Right ventricle myocardium inferior (tissue), 1 donor: ENCODE measurements at regions not wholly inside any gene's neighbourhood (a gene's known extent, or its start where the extent isn't known, plus 50 kb on each side); places are given as distances from the start of the nearest gene placed in this dataset.
"Not testable (repeated sequence)": the region's sequence is repeated elsewhere in the genome, so short reads cannot be mapped to it uniquely, and the experiment has no call there.

Source experiments
- ATAC-seq: fragments of 200-7000 bp; cut with Tn5 transposase; one replicate; pipeline ENCODE4 v1.9.1; 2020; ENCODE audit warnings: mild to moderate bottlenecking, moderate library complexity
- DNase-seq: peaks from one replicate; pipeline ENCODE4 v3.0.0; 2021; ENCODE audit errors: missing footprints
- intact Hi-C: fragments of 100-400 bp; cut with DNase I; formaldehyde crosslinking; loops from one replicate; pipeline ENCODE4 v1.11.0; 2022
- donor health status: DM: no; HTN: yes; CAD: no; lungs with severe emphysema.

DNA sequence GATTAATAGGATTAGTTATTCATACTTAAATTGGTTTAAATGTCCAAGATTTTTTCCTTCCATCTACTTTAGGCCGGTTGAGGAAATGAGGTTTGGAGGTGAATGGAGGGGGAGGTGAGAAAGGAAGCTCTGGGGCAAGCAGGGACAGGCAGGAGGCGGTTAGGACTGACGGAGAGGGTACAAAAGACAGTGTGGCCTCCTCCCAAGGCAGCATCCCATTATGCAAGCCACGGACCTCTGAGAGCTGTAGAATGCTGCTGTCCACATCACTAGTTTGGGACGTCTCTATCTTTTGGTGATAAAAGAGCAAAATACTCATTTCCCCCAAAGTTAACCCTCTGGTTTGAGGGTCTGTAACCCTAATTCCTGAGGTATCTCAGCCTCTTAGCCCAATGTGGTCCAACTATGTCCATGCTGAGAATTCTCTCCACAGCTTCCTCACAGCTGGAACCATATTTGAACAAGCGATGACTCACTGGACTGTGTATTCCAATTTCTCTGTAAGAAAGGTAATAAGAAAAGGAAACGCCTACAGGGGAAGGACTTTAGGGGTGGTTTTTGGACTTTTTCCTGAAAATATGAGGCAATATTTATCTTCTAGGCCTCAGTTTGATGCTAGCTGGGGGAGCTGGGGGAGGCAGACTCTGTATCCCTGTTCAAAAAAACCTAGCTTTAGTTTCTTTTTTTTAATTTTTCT, 172.2 kb downstream of the TFAP2B start:
- intact Hi-C loops, result no loop called here
- DNase-seq, result no peak
- ATAC-seq, result no peak

DNA sequence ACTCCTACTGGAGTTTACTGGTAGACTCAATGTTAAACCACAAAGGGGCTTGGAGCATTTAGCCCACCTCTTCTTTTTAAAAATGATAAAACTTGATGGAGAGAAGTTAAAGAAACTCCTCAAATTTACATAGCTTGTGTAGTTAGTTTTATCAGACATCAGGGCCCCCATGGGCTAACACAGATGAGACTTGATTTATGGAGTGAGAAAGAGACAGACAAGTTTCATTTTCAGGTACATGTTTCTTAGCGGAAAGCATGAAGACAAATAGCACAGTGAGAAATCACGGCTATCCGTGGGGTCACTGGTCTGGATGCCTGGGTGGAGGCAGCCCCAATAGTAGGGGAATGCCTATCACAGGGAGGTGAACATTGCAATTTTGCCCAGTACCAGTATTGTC, 173.6 kb downstream of the TFAP2B start:
- no peak for ATAC-seq
- DNase-seq, result no peak
- intact Hi-C loops, result no loop called here

DNA sequence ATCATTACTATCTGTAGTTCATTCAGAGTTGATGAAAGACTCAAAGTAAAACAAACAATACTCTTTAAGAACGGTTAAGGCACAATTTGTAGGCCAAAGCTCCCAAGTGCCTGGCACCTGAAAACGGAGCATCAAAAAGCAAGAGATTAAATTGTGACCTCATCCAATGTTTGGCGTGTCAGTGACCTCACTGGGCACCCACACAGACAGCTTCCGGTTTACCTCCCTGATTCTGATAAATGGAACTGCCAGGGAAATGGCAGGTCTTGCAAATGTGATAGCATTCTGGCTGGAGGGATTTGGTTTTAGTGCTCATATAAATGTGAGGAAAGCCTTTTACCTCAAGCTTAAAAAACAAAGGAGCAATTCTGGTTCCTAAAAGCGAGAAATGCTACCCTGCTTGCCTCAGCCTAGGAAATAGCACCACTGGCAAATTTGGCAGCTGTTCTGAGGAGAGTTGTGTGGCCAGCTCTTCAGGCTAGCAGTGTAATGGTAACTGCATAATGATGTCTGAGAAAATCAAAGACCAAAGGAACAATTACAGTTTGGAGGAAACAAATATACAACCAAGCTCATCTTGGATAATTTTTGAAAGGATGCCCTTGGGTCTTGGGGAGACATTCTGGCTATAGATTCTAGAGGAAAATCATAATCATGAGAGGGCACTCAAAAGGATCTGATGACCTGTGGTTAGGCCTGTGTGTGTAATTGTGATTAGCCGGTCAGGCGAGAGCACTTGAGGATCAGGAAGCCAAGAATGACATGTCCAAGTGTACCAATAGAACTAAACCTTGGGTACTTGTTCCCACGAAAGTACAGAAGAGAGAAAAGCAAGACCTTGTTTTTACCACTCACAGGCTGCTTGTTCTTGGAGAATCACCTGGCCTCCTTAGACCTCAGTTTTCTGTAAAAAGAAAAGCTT, 174.3 kb downstream of the TFAP2B start:
- DNase-seq (no peak), ATAC-seq (no peak)
- intact Hi-C loops, result no loop called here

DNA sequence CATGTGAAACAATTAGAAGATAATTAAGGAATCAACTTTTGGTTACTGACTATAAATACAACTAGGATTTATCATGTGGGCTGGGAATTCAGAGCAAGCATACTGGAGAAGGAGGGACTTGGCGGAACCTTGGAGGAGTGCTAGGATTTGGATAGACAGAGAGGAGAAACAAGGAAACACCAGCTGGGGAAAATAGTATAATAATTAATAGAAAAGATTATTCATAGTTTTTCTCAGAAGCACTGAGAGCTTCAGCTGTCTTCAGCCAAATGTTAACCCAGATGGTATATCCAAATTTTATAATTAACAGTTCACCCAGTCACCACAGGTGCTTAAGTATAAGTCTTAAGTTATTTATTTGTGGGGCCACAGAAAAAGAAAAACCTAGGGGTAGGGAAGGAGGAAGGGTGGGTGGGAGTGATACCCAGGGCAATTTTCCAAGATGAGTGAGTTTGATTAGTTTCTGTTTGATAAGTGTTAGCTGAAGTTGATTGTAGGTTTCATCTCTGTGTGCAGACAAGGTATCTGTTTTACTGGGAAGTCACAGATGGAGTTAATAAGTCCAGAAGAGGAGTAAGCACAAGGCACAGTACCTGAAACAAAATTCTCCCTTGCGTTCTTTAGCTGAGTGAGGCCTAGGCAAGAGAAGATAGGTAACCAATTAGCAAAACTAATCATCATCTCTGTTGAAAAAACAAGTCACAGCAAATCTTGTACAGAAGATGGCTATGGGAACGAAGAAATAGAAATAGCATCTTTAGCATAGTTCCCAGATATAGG, 175.5 kb downstream of the TFAP2B start:
- no peak for ATAC-seq
- DNase-seq, result no peak
- intact Hi-C loops, result no loop called here

DNA sequence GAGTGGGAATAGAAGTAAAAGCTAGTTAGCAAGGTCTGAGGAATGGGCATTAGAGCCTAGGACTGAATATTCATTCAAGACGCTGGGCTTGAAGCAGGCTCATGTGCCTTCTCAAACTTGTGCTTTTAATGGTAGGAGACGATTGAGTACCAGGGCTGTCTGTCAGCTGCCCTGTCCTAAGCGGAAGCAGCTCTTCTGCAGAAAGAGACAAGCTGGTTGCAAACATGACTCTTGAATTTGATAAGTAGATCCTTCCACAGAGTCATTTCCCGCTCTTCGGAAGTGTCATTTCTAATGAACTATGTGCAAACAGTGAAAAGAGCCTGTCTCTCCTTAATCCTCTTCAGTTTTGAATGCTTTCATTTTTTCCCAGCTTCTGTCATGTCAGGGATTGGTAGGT, 176.4 kb downstream of the TFAP2B start:
- no peak for ATAC-seq
- intact Hi-C loops, result no loop called here

DNA sequence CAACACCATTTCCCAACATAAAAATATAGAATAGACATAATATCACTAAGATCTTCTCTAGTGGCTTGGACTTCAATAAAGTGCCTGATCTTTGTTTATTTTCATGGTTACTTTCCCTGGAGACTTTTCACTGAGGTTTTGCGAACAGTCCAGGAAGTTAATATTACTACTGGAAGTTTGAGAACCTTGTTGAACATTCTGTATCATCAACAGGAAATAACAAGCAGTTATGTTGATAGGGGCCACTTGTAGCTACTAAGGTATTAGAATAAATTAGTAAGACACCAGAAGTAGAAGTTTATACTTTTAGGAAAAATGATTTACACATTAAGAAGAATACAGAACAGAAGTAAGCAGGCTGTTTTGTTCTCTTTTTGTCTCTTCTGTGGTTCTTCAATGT, 180.2 kb downstream of the TFAP2B start:
- DNase-seq, result no peak
- intact Hi-C loops, result no loop called here
- no peak for ATAC-seq

More for the DNA sequence above, 176.4 kb downstream of the TFAP2B start:
- no peak for DNase-seq

DNA sequence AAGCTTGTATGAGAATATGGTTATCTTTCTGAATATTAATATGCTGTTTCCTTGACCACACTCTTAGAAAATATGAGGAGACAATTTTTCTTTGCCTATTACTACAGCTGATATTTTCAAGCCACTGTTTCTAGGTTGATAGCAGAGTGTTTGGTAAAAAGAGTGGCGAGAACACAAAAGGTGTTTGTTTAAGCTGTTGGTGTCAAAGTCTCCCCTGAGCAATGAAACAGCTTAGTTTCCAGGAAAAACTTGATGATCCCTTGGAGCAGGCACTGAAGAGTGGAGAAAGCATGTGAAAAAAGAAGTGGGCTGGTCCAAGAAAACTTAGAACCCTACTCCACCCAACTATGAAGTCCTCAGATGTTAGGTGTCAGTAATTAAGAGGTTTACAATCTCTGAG, 182.7 kb downstream of the TFAP2B start:
- no peak for DNase-seq
- intact Hi-C loops, result no loop called here
- no peak for ATAC-seq

DNA sequence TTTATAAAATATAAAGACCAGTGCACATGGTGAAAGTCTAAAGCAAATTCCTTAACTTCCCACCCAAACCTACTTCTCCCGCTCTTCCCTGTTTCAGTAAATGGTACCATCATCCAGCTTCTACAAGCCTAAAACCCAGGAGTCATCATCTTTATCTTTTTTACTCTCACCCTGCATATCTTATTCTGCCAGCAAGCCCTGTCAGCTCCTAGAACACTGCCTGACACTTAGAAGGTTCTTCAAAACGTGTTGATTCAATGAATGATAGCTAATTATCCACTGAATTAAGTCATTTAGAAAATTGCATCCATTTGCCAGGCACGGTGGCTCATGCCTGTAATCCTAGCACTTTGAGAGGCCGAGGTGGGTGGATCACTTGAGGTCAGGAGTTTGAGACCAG, 185.7 kb downstream of the TFAP2B start:
- ATAC-seq, result no peak
- intact Hi-C loops, result no loop called here
- DNase-seq, result no peak

DNA sequence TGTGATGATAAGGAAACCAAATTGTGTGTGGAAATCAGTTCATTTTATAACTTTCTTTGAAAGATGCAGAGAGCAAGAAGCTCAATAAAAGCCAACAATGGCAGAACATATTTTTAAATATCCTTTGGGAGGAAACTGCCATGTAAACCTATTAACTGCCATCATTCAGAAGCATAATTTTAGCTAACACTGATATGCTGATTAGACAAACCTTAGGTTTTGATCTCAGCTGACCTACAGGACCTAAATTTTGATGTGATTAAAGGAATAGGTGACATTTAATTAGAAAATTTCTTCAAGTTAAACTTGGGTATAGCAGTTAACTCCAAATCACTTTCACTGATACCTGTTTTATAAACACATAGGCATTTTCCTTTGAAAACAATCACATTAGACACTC, 187.1 kb downstream of the TFAP2B start:
- no peak for DNase-seq
- no peak for ATAC-seq
- intact Hi-C loops, result no loop called here

DNA sequence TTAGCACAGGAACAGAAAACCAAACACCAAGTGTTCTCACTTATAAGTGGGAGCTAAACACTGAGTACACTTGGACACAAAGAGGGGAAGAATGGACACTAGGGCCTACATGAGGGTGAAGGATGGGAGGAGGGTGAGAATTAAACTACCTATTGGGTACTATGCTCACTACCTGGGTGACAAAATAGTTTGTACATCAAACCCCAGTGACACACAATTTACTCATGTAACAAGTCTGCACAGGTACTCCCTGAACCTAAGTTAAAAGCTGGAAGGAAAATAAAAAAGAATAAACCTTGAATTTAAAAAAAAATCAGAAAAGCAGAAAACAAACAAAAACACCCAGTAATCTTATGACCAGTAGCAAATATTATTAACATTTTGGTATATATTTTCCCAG, 188.6 kb downstream of the TFAP2B start:
- ATAC-seq, result no peak
- intact Hi-C loops, result no loop called here
- DNase-seq, result no peak

DNA sequence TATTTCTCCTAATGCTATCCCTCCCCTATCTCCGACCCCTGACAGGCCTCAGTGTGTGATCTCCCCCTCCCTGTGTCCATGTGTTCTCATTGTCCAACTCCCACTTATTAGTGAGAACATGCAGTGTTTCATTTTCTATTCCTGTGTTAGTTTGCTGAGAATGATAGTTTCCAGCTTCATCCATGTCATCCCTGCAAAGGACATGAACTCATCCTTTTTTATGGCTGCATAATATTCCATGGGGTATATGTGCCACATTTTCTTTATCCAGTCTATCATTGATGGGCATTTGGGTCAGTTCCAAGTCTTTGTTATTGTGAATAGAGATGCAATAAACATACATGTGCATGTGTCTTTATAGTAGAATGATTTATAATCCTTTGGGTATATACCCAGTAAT, 190.0 kb downstream of the TFAP2B start:
- DNase-seq, ATAC-seq, intact Hi-C loops: not testable (repeated sequence)

DNA sequence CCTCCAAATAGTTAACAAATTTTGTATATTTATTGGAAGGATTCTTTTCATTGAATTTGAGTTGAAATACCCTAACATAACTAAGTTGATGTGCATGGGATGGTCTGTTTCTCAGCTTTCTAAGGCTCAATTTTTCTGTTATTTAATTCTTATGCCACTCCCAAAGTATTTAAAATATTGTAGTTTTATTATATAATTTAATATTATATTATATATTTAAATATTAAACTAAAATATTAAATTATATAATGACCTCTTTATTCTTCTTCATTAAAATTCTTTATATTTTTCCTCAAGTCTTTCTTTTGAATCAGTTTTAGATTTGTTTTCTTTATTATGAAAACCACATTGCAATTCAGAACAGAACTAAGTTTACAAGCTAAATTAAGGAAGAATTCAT, 194.7 kb downstream of the TFAP2B start:
- intact Hi-C loops, result no loop called here

DNA sequence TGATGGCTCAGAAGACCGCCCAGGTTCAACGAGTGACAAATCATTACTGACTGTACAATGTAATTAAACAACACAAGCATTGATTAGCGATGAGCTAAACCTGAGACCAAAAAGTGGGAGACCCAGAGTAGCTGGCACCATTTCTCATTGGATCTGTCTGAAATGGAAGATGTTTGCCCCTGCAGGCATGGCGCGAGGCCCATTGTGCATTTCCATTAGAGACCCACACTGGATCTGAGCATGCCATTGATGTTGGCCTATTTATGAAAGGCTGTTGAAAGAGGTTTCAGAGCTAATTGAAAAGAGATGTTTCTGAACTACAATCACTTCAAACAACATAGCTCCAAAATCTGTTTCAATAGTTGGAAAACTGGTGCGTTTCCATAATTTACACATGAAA, 196.7 kb downstream of the TFAP2B start:
- ATAC-seq (no peak), DNase-seq (no peak)
- intact Hi-C loops, result no loop called here

More for the DNA sequence above, 194.7 kb downstream of the TFAP2B start:
- DNase-seq (no peak), ATAC-seq (no peak)

DNA sequence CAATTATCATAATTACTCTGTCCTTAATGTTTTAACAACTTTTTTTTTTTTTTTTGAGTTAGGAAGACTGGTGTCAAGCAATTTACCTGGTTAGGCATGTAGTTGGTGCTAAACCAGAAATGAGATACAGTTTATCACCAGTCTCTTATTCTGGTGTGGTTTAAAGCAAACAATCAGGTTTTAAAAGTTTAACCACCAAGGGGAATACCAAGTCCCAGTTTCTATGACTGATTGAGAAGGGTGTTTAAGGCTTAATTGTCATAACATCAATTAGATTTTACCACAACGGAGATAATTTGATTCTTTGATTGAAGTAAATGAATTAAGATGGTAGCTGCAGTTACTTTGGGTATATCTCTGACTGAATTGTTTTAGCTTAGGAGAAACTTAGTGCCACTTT, 197.8 kb downstream of the TFAP2B start:
- no peak for ATAC-seq

DNA sequence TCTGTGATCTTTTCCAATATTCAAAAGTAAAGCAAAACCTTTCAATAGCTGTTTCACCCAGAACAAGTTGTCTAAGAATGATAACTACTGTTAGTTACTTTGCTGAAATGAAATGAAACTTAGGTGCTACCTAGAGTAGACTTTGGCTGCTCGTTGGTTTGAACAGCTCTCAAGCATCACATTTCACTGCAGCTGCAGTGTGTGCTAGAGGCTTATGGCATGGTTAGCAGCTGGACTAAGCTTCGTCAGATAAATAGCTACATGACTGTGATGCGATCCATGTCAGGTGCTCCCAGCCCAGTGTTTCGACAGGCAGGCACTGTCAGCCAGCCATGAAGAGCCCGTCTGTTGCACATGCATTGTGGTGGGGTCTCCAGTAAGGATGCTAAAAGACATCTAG, 201.1 kb downstream of the TFAP2B start:
- ATAC-seq (no peak), DNase-seq (no peak)
- intact Hi-C loops, result no loop called here

More for the DNA sequence above, 197.8 kb downstream of the TFAP2B start:
- DNase-seq, result no peak
- intact Hi-C loops, result no loop called here

DNA sequence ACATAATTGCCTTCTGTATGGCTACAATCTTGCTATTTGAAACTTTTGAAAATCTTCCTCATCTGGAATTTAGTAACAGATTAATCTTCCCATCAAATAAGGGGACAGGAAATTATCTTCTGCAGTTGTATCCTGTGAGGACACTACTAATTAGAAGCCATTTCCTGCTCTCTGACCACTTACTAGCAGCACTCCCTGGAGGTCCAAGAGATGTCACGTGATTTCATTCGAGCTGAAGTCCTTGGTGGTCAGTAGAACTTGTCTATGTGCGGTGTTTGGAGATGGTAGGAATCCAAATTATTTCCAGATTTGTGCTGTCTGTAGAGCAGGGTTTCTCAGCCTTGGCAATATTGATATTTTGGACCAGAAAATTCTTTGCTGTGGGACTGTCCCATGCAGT, 202.5 kb downstream of the TFAP2B start:
- DNase-seq (no peak), ATAC-seq (no peak)

DNA sequence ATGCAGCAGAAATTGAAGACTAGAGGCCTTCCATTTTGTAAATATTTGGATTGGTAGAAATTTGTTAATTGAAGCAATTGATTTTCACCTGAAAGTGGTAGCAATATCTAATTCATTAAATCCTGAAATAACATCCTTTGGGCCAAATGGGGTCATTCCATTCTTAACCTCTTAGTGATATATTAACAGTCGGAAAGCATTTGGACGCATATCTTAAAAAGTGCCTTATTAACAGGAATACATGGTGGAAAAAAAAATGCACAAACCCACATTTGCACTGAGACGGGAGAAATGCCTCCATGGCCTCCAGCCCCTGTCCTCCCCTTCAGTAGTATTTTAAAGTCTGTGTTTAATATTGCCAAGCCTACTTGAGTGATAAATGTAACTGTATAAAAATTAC, 205.5 kb downstream of the TFAP2B start:
- intact Hi-C loops, result no loop called here
- ATAC-seq (no peak), DNase-seq (no peak)

More for the DNA sequence above, 202.5 kb downstream of the TFAP2B start:
- intact Hi-C loops, result no loop called here

DNA sequence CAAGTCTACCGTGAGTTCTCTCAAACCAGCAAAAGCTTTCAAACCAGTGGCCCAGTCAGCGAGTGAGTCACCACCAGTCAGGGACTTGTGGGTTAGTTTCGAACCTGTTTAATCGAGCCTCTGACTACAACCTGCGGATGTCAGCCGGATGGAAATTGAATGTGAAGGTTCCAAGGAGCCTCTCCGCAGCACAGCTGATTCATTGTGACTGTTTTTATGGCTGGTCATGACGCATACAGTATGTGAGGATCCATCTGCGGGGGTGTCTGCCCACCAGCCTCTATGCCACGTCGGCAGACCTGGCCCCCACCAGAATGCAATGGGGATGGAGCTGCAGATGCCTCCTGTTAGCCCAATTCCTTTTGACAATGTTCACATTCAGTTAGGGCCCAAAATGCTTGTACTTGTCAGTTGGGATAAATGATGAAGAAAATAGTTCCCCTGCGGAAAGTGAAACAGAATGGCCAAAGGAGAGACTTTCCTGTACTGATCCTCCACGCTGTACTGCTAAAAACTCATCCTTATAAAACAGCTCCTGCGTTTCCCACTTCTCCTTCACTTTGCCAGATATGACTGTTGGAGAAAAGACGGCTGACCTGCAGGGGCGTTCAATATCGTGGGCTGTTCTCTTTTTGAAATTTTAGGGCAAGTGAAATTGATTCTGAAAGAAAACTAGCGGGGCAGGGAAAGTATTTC, 206.6 kb downstream of the TFAP2B start:
- ATAC-seq, result no peak
- no peak for DNase-seq
- intact Hi-C loops, result no loop called here
